Effector memory CD8-positive, alpha-beta T cell (primary cell): ENCODE measurements at regions not wholly inside any gene's neighbourhood (a gene's known extent, or its start where the extent isn't known, plus 50 kb on each side); places are given as distances from the start of the nearest gene placed in this dataset.

Source experiments
- ATAC-seq: fragments of 150-1000 bp; cut with Tn5 transposase; replicated peaks from 2 replicates; pipeline ENCODE4 v1.10.0; 2021; ENCODE audit warnings: mild to moderate bottlenecking, moderate library complexity
- DNase-seq, 3 experiments: peaks; one replicate each; pipeline ENCODE4 v3.0.0; 2021
- H3K27ac Mint-ChIP-seq, 2 donors: one replicate each; pipeline ENCODE4 v1.8.0; 2022; ENCODE audit warnings: mild to moderate bottlenecking in 2 of 2, mixed read lengths in 2 of 2, moderate library complexity in 2 of 2
- H3K27me3 Mint-ChIP-seq, 2 donors: one replicate each; pipeline ENCODE4 v1.8.0; 2022; ENCODE audit warnings: mixed read lengths in 2 of 2
- H3K36me3 Mint-ChIP-seq: one replicate; pipeline ENCODE4 v1.8.0; 2022; ENCODE audit warnings: mild to moderate bottlenecking, moderate library complexity, mixed read lengths; ENCODE audit not compliant: insufficient read depth
- H3K4me1 Mint-ChIP-seq, 2 donors: one replicate each; pipeline ENCODE4 v1.8.0; 2022; ENCODE audit warnings: low read depth in 2 of 2, mixed read lengths in 2 of 2
- H3K4me3 Mint-ChIP-seq, 2 donors: one replicate each; pipeline ENCODE4 v1.8.0; 2022; ENCODE audit warnings: mild to moderate bottlenecking in 2 of 2, mixed read lengths in 2 of 2, moderate library complexity in 2 of 2
- H3K9me3 Mint-ChIP-seq, 2 donors: one replicate each; pipeline ENCODE4 v1.8.0; 2022; ENCODE audit warnings: mixed read lengths in 2 of 2

DNA sequence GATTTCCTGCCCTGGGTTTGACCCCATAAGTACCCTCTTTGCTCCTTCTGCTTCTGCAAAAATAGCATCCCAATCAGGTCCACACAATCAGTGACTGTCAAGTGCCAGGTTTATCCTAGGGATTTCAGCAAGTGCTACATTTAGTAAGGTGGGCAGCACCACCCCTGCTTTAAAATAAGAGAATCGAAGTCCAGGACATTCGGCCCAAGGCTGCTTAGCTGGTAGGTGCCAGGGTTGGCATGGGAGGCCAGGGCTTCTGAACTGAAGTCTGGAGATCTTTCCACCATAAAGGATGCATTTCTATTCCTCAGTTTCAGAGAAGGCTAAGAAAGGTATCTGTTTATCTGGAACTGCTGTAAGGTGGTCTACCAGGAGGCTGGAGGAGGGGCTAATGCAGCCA, 408.3 kb downstream of the ZNF536 start:
- Mint-ChIP-seq H3K27me3 (peaks cover 23 to 70% of the 10 kb centered on the region in 2 donors), H3K9me3 (no peaks in the 10 kb centered on the region), H3K4me1 (no peaks in the 10 kb centered on the region), H3K36me3 (no peaks in the 10 kb centered on the region), H3K27ac (no peak overlapping the region), H3K4me3 (no peak overlapping the region)
- no peak for DNase-seq
- no peak for ATAC-seq

DNA sequence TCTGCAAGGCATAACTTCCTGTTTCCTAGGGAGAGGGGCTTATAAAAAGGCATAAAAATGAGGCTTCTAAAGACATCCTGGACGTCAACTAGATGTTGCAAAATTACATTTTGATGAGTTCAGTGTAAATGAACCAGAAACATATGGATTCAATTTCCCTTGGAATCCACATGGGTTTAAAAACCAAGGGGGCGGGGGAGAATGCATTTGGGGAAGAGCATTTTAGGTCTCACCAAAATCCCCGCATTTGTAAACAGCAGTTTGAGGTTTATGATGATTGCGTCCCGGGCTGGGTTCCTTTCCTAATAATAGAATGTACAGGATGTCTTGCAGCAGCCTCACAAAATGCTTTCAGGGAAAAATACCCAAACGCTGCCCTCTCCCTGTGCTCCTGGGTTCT, 407.8 kb downstream of the ZNF536 start:
- DNase-seq (no peak), ATAC-seq (no peak)
- H3K27me3 Mint-ChIP-seq, result peaks cover 23 to 66% of the 10 kb centered on the region in 2 donors
- H3K9me3 Mint-ChIP-seq, result no peaks in the 10 kb centered on the region
- no peaks in the 10 kb centered on the region for H3K4me1 Mint-ChIP-seq
- no peaks in the 10 kb centered on the region for H3K36me3 Mint-ChIP-seq
- no peak overlapping the region for H3K27ac Mint-ChIP-seq
- H3K4me3 Mint-ChIP-seq, result no peak overlapping the region

DNA sequence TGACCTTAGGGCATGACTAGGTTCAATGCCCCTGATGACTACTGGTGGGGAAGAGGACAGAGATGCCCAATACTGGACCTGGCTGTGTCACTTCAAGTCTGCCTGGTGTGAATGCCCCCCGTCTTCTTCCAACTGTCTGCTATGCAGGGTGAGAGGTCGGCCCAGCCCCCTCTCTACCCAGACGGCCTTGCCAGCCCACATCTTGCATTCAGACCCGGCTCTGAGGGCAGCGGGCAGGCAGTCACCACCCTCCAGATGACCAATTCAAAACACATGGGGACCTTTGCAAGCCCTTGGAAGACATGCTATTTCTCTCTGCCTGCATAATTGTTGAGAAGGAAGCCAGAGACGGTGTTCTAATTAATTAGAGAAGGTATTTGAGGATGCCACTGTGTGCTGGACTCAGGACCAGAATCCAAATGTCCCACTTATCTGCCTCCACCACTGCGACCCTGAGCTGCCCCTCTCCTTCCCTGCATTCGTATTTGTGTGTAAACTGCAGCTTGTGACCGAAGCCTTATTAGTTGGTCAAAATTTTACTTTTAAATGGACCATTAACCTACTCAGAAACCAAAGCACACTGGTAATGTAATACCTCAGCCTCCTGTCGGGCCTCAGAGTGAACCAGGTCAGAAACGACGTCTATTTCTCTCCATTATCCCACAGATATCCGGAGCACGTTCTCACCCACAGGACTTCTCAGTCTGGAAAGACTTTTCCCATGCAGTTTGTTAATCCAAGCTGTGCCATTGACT, 407.0 kb downstream of the ZNF536 start:
- Mint-ChIP-seq H3K27me3 (peaks cover 26 to 62% of the 10 kb centered on the region in 2 donors), H3K4me3 (no peak overlapping the region), H3K9me3 (no peaks in the 10 kb centered on the region), H3K27ac (no peak overlapping the region), H3K36me3 (no peaks in the 10 kb centered on the region), H3K4me1 (no peaks in the 10 kb centered on the region)
- ATAC-seq (no peak), DNase-seq (no peak)

DNA sequence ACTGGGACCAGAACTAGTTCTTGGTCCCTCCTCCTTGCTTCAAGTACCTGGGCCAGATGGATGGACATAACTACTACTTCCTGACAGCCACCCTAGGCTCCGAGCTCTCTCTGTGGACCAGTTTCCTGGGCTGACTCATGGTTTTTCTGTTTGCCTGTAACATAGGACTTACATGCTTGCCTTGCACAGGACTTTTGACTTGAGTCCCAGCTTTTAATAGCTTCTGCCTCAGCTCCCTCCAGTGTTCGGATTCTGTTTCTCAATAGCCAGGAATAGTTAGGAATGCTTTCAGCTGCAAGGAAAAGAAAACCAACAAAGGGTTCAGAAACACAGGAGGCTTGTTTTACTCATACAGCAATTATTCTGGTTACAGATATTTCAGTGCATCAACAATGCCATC, 405.9 kb downstream of the ZNF536 start:
- no peak overlapping the region for H3K4me3 Mint-ChIP-seq
- H3K27ac Mint-ChIP-seq, result no peak overlapping the region
- no peaks in the 10 kb centered on the region for H3K4me1 Mint-ChIP-seq
- H3K36me3 Mint-ChIP-seq, result no peaks in the 10 kb centered on the region
- H3K9me3 Mint-ChIP-seq, result peaks cover 3 to 7% of the 10 kb centered on the region in 2 donors
- ATAC-seq (no peak), DNase-seq (no peak)
- peaks cover 26 to 63% of the 10 kb centered on the region in 2 donors for H3K27me3 Mint-ChIP-seq

DNA sequence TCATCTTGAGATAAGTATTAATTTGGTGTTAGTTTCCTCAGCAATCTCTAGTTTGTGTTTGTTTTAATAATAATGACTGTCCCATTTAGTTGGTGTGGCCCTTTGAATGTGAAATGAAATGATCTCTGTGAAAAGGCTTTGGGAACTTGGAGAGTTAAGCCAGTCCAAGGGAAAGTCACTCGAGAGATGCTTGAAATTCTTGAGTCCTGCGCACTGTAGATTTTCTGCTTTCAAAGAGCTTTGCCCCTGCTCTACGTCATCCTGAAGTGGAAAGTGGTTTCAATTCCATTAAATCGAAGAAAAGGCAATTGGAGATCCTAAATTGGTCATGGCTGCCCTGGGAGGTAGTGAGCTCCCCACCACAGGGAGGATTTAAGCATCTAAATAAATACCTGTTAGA, 403.8 kb downstream of the ZNF536 start:
- no peak for DNase-seq
- H3K4me1 Mint-ChIP-seq, result no peaks in the 10 kb centered on the region
- H3K36me3 Mint-ChIP-seq, result no peaks in the 10 kb centered on the region
- ATAC-seq, result no peak
- H3K4me3 Mint-ChIP-seq, result no peak overlapping the region
- no peak overlapping the region for H3K27ac Mint-ChIP-seq
- peaks cover 19 to 48% of the 10 kb centered on the region in 2 donors for H3K27me3 Mint-ChIP-seq
- peaks cover 5 to 7% of the 10 kb centered on the region in 2 donors for H3K9me3 Mint-ChIP-seq

DNA sequence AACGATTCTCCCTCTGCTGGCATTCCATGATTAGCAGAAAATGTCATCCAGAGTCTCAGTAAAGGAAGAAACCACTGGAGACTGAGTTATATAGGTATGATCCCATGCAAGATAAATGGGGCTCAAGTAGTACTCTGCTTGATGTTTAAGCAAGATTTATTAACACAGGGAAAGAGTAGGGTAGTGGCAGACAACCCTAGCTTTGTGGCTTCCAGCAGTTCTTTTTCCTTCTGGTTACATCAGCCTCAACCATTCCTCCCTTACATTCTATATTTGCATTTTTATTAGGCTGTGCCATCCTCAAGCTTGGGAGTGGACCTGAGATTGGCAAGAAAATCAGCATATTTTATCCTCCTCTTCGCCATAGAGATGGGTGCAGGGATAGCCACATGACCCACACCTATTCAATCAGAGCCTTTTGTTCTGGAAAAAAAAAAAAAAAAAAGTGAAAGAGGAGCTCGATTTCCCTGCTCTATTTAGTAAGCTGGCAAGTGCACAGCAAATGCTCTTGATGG, 402.1 kb downstream of the ZNF536 start:
- Mint-ChIP-seq H3K27me3 (peaks cover 19 to 36% of the 10 kb centered on the region in 2 donors), H3K9me3 (peaks cover 5 to 7% of the 10 kb centered on the region in 2 donors), H3K4me1 (no peaks in the 10 kb centered on the region)

DNA sequence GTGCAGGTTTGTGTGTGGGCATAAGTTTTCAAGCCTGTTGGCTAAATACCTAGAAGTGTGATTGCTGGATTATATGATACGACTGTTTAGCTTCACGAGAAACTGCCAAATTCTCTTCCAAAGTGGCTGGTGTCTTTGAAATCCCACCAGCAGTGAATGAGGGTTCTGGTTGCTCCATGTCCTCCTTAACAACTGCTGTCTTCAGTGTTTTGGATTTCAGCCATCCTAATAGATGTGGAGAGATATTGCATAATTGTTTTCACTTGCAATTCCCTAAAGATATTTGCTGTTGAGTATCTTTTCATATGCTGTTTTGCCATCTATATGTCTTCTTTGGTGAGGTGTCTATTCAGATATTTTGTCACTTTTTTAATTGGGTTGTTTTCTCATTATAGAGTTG, 390.5 kb downstream of the ZNF536 start:
- Mint-ChIP-seq H3K36me3 (no peaks in the 10 kb centered on the region), H3K4me3 (no peak overlapping the region), H3K27me3 (peaks cover 0 to 5% of the 10 kb centered on the region in 2 donors), H3K27ac (no peak overlapping the region), H3K9me3 (peaks cover 0 to 2% of the 10 kb centered on the region in 2 donors), H3K4me1 (no peaks in the 10 kb centered on the region)
- ATAC-seq, result no peak
- no peak for DNase-seq

More for the DNA sequence above, 402.1 kb downstream of the ZNF536 start:
- H3K27ac Mint-ChIP-seq, result no peak overlapping the region
- ATAC-seq (no peak), DNase-seq (no peak)
- no peak overlapping the region for H3K4me3 Mint-ChIP-seq
- no peaks in the 10 kb centered on the region for H3K36me3 Mint-ChIP-seq

DNA sequence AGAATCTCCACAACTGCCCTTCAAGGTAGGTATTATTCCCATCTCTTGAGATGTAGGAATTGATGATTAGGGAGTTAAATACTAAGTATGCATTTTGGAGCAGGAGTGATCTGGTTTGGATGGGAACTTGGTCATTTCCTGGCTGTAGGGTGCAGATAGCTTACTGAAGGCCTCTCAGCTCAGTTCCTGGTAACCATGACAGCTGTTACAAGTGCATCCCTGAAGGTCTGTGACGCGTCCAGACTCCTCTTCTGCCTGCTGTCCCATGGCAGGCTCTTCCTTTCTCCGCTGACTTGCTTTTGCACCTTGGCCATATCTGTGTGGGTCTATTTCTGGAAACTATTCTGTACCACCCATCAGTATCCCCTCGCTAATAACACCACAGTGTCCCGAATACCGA, 387.8 kb downstream of the ZNF536 start:
- Mint-ChIP-seq H3K27me3 (peaks cover 0 to 11% of the 10 kb centered on the region in 2 donors), H3K9me3 (no peaks in the 10 kb centered on the region), H3K4me3 (no peak overlapping the region), H3K36me3 (no peaks in the 10 kb centered on the region), H3K4me1 (no peaks in the 10 kb centered on the region), H3K27ac (no peak overlapping the region)
- DNase-seq, result no peak
- ATAC-seq, result no peak

DNA sequence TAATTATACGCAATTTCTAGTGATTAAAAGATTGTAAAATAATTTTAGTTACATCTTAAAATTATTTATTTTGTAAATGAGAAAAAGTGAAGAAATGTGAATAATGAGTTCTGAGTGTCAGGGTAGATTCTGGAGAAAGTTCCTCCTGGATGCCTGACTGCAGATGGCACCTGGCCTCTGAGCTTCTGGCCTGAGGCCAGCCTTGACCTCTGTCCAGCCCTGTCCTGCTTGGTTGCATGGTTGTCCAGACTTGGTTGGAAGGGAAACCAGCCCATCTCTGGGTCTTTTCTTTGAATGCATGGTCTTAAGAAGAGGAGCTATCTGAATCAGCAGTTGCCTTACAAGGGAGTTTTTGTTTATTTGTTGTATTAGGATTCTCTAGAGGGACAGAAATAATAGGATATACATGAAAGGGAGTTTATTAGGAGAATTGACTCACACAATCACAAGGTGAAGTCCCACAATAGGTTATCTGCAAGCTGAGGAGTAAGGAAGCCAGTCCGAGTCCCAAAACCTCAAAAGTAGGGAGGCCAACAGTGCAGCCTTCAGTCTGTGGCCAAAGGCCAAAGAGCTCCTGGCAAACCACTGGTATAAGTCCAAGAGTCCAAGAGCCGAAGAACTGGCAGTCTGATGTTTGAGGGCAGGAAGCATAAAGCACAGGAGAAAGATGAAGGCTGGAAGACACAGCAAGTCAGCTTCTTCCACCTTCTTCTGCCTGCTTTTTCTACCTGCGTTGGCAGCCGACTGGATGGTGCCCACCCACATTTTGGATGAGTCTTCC, 385.8 kb downstream of the ZNF536 start:
- no peak overlapping the region for H3K27ac Mint-ChIP-seq
- no peaks in the 10 kb centered on the region for H3K36me3 Mint-ChIP-seq
- no peak overlapping the region for H3K4me3 Mint-ChIP-seq
- no peak for ATAC-seq
- no peak for DNase-seq
- H3K9me3 Mint-ChIP-seq, result no peaks in the 10 kb centered on the region
- H3K27me3 Mint-ChIP-seq, result peaks cover 0 to 13% of the 10 kb centered on the region in 2 donors
- no peaks in the 10 kb centered on the region for H3K4me1 Mint-ChIP-seq

DNA sequence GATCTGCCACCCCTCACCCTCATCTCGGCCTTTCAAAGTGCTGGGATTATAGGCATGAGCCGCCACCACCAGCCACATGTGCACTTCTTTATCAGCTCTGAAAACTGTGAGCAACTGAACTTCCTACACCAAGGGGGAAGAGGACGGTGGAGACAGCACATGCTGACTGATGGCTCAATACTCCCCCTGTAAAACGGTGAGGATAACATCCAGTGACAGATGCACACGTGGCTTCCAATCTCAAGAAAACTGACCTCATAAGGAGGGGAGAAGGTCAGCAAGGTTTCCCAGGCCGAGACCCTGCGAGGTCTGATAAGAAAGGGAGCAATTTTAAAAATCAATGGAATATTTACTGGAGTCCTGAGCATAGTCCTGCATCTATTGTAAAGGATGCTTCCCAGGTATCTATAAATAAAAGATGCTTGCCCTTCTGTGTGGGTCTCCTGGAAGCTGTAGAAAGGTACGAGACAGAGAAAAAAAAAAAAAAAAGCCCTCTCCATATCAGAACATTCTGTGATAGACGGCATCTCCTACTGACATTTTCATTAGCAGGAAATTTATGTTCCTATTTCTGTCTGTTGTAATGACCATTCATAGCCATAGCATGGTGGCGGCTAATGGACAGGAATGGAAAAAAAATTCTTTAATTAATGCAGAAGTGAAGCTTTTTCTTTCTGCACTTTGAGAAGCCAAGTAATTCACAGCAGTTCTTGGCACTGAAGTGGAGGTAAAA, 385.1 kb downstream of the ZNF536 start:
- ATAC-seq (no peak), DNase-seq (no peak)
- Mint-ChIP-seq H3K36me3 (no peaks in the 10 kb centered on the region), H3K4me3 (no peak overlapping the region), H3K27me3 (peaks cover 0 to 21% of the 10 kb centered on the region in 2 donors), H3K27ac (no peak overlapping the region), H3K4me1 (no peaks in the 10 kb centered on the region), H3K9me3 (peaks cover 0 to under 1% of the 10 kb centered on the region in 2 donors)

DNA sequence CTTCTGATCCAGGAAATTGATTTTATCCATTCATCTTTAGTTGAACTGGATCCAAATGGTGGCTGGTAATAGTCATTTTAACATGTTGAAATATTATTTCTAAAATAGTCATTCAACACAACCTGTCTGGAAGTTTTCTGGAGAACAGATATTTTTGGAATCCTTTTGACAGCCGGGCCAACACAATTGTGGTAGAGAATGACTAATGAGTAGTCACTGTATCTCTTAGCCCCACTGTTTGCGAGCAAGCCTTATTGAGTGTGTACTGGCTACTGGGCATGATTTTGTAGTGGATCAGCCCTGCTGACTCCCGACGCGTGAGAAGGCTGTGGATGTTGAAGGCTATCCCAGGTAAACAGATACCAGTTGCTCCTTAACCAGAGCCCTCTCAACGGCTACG, 383.4 kb downstream of the ZNF536 start:
- H3K27ac Mint-ChIP-seq, result no peak overlapping the region
- ATAC-seq, result no peak

DNA sequence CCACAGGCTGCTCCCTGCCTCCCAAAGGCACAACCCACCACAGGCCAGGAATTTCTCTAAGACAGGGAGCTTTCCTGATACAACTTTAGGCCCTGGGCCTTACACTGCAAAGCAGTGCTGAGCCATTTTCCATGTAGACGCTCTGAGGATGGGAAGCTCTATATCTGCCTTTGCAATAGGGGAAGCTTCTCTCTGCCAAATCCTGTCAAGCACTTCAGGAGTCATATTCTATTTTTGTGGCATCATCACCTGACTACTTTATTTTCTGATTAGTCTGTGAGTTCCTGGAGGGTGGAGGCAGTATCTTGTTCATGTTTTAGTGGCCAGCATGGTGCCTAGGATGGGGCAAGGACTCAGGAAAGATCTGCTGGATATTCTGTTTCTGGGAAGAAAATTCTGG, 382.0 kb downstream of the ZNF536 start:
- DNase-seq (no peak), ATAC-seq (no peak)
- Mint-ChIP-seq H3K4me3 (no peak overlapping the region), H3K9me3 (peaks cover 0 to 18% of the 10 kb centered on the region in 2 donors), H3K27me3 (peaks cover 6 to 30% of the 10 kb centered on the region in 2 donors), H3K36me3 (no peaks in the 10 kb centered on the region), H3K27ac (no peak overlapping the region), H3K4me1 (no peaks in the 10 kb centered on the region)

More for the DNA sequence above, 383.4 kb downstream of the ZNF536 start:
- Mint-ChIP-seq H3K36me3 (no peaks in the 10 kb centered on the region), H3K27me3 (peaks cover 6 to 30% of the 10 kb centered on the region in 2 donors), H3K4me1 (no peaks in the 10 kb centered on the region), H3K9me3 (peaks cover 0 to 10% of the 10 kb centered on the region in 2 donors), H3K4me3 (no peak overlapping the region)
- no peak for DNase-seq

DNA sequence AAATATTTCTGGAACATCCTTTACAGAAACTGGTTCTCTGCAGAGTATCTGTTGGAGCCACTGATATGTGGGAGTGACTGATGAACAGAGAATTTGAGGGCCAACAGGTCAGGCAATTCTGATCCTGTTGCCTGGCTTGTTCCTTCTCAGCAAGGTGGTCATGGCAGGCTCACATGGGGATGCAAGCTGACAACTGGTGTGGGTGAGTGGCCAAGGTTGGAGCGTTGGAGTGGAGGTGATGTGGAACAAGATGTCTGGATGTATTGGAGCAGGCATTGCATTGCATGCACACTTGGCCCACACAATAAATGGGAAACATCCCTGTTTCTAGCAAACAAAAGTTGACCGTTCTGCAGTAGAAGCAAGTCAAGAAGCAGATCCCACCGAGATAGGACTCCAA, 380.7 kb downstream of the ZNF536 start:
- Mint-ChIP-seq H3K9me3 (peaks cover 0 to 18% of the 10 kb centered on the region in 2 donors), H3K27ac (no peak overlapping the region), H3K4me3 (no peak overlapping the region), H3K36me3 (no peaks in the 10 kb centered on the region), H3K27me3 (peaks cover 6 to 30% of the 10 kb centered on the region in 2 donors), H3K4me1 (no peaks in the 10 kb centered on the region)
- ATAC-seq, result no peak
- DNase-seq, result no peak
